T-helper 17 cell (primary cell): ENCODE measurements at regions not wholly inside any gene's neighbourhood (a gene's known extent, or its start where the extent isn't known, plus 50 kb on each side); places are given as distances from the start of the nearest gene placed in this dataset.

Experiments
- ATAC-seq: fragments of 150-1000 bp; cut with Tn5 transposase; 2 replicates; pipeline ENCODE4 v1.10.0; 2021; ENCODE audit warnings: mild to moderate bottlenecking, moderate library complexity
- DNase-seq, 3 donors: peaks; one replicate each; pipeline versions ENCODE4 v3.0.0 to v3.0.0-alpha.2; 2020 to 2021
- H3K9me3 ChIP-seq: one replicate; pipeline ENCODE4 v1.7.0; 2013; ENCODE audit warnings: low read length, mild to moderate bottlenecking; ENCODE audit not compliant: control insufficient read depth, poor library complexity, severe bottlenecking
- H3K27ac Mint-ChIP-seq: one replicate; pipeline ENCODE4 v1.8.0; 2022; ENCODE audit warnings: mild to moderate bottlenecking, moderate library complexity, mixed read lengths
- H3K27me3 Mint-ChIP-seq: one replicate; pipeline ENCODE4 v1.8.0; 2022; ENCODE audit warnings: mixed read lengths
- H3K36me3 Mint-ChIP-seq: one replicate; pipeline ENCODE4 v1.8.0; 2022; ENCODE audit warnings: low read depth, mixed read lengths
- H3K4me1 Mint-ChIP-seq: one replicate; pipeline ENCODE4 v1.8.0; 2022; ENCODE audit warnings: mild to moderate bottlenecking, mixed read lengths
- H3K4me3 Mint-ChIP-seq: one replicate; pipeline ENCODE4 v1.8.0; 2022; ENCODE audit warnings: mild to moderate bottlenecking, moderate library complexity, mixed read lengths

- DNase-seq (no peak), ATAC-seq (no peak)
- H3K36me3 Mint-ChIP-seq: no peaks in the 10 kb centered on the region
- no peak overlapping the region for H3K4me3 Mint-ChIP-seq
- H3K27me3 Mint-ChIP-seq: no peaks in the 10 kb centered on the region
- H3K9me3 ChIP-seq: no peaks in the 10 kb centered on the region
- no peak overlapping the region for H3K27ac Mint-ChIP-seq
- no peaks in the 10 kb centered on the region for H3K4me1 Mint-ChIP-seq
These were observed 123.1 kb downstream of the SPRY2 start for GRCh38 chr13:80217614-80218456.

GRCh38 chr13:80215368-80215767, 125.6 kb downstream of the SPRY2 start:
- H3K4me1 Mint-ChIP-seq: no peaks in the 10 kb centered on the region
- no peak overlapping the region for H3K4me3 Mint-ChIP-seq
- no peaks in the 10 kb centered on the region for H3K9me3 ChIP-seq
- H3K27me3 Mint-ChIP-seq: no peaks in the 10 kb centered on the region
- DNase-seq (no peak), ATAC-seq (no peak)
- H3K27ac Mint-ChIP-seq: no peak overlapping the region
- H3K36me3 Mint-ChIP-seq: no peaks in the 10 kb centered on the region

- Mint-ChIP-seq H3K4me3 (no peak overlapping the region), H3K27me3 (no peaks in the 10 kb centered on the region), H3K36me3 (no peaks in the 10 kb centered on the region), H3K4me1 (no peaks in the 10 kb centered on the region), H3K27ac (no peak overlapping the region)
- ATAC-seq (no peak), DNase-seq (no peak)
- H3K9me3 ChIP-seq: no peaks in the 10 kb centered on the region
These were observed 126.4 kb downstream of the SPRY2 start for GRCh38 chr13:80214521-80214991.

GRCh38 chr13:80214050-80214449, 126.9 kb downstream of the SPRY2 start:
- Mint-ChIP-seq H3K27me3 (no peaks in the 10 kb centered on the region), H3K4me3 (no peak overlapping the region), H3K4me1 (no peaks in the 10 kb centered on the region), H3K36me3 (no peaks in the 10 kb centered on the region), H3K27ac (no peak overlapping the region)
- H3K9me3 ChIP-seq: no peaks in the 10 kb centered on the region
- no peak for DNase-seq
- no peak for ATAC-seq

- no peaks in the 10 kb centered on the region for H3K9me3 ChIP-seq
- Mint-ChIP-seq H3K4me1 (no peaks in the 10 kb centered on the region), H3K27me3 (no peaks in the 10 kb centered on the region), H3K4me3 (no peak overlapping the region), H3K36me3 (no peaks in the 10 kb centered on the region), H3K27ac (no peak overlapping the region)
- DNase-seq: no peak
- ATAC-seq: no peak
These were observed 127.7 kb downstream of the SPRY2 start for GRCh38 chr13:80213201-80213600.

- Mint-ChIP-seq H3K4me1 (no peaks in the 10 kb centered on the region), H3K27me3 (no peaks in the 10 kb centered on the region), H3K4me3 (no peak overlapping the region), H3K27ac (no peak overlapping the region), H3K36me3 (peaks cover 1% of the 10 kb centered on the region)
- ATAC-seq (no peak), DNase-seq (no peak)
- H3K9me3 ChIP-seq: no peaks in the 10 kb centered on the region
These were observed 129.4 kb downstream of the SPRY2 start for GRCh38 chr13:80211566-80211965.

- no peak for DNase-seq
- H3K9me3 ChIP-seq: no peaks in the 10 kb centered on the region
- no peak for ATAC-seq
- no peaks in the 10 kb centered on the region for H3K27me3 Mint-ChIP-seq
- H3K4me1 Mint-ChIP-seq: no peaks in the 10 kb centered on the region
- no peak overlapping the region for H3K4me3 Mint-ChIP-seq
- no peak overlapping the region for H3K27ac Mint-ChIP-seq
- H3K36me3 Mint-ChIP-seq: peaks cover 3% of the 10 kb centered on the region
These were observed 136.3 kb downstream of the SPRY2 start for GRCh38 chr13:80204642-80205041.

GRCh38 chr13:80203496-80203895, 137.4 kb downstream of the SPRY2 start:
- no peaks in the 10 kb centered on the region for H3K4me1 Mint-ChIP-seq
- ATAC-seq (no peak), DNase-seq (no peak)
- no peaks in the 10 kb centered on the region for H3K27me3 Mint-ChIP-seq
- H3K9me3 ChIP-seq: no peaks in the 10 kb centered on the region
- peaks cover 3% of the 10 kb centered on the region for H3K36me3 Mint-ChIP-seq
- no peak overlapping the region for H3K27ac Mint-ChIP-seq
- no peak overlapping the region for H3K4me3 Mint-ChIP-seq

GRCh38 chr13:80201694-80202468, 139.0 kb downstream of the SPRY2 start:
- H3K27me3 Mint-ChIP-seq: no peaks in the 10 kb centered on the region
- DNase-seq: no peak

GRCh38 chr13:80199585-80200292, 141.2 kb downstream of the SPRY2 start:
- no peak overlapping the region for H3K4me3 Mint-ChIP-seq
- H3K9me3 ChIP-seq: no peaks in the 10 kb centered on the region
- DNase-seq (no peak), ATAC-seq (no peak)
- H3K36me3 Mint-ChIP-seq: no peaks in the 10 kb centered on the region
- H3K27me3 Mint-ChIP-seq: no peaks in the 10 kb centered on the region
- H3K27ac Mint-ChIP-seq: no peak overlapping the region
- H3K4me1 Mint-ChIP-seq: no peaks in the 10 kb centered on the region

More at GRCh38 chr13:80201694-80202468, 139.0 kb downstream of the SPRY2 start:
- Mint-ChIP-seq H3K4me3 (no peak overlapping the region), H3K27ac (no peak overlapping the region), H3K4me1 (no peaks in the 10 kb centered on the region), H3K36me3 (peaks cover 3% of the 10 kb centered on the region)
- ATAC-seq: no peak
- H3K9me3 ChIP-seq: no peaks in the 10 kb centered on the region

GRCh38 chr13:80199067-80199466, 141.9 kb downstream of the SPRY2 start:
- ATAC-seq (no peak), DNase-seq (no peak)
- no peaks in the 10 kb centered on the region for H3K9me3 ChIP-seq
- H3K27me3 Mint-ChIP-seq: no peaks in the 10 kb centered on the region
- H3K27ac Mint-ChIP-seq: no peak overlapping the region
- H3K4me3 Mint-ChIP-seq: no peak overlapping the region
- no peaks in the 10 kb centered on the region for H3K4me1 Mint-ChIP-seq
- no peaks in the 10 kb centered on the region for H3K36me3 Mint-ChIP-seq

GRCh38 chr13:80196756-80197155, 144.2 kb downstream of the SPRY2 start:
- H3K36me3 Mint-ChIP-seq: no peaks in the 10 kb centered on the region
- no peaks in the 10 kb centered on the region for H3K27me3 Mint-ChIP-seq
- no peaks in the 10 kb centered on the region for H3K4me1 Mint-ChIP-seq
- ATAC-seq: no peak
- H3K27ac Mint-ChIP-seq: no peak overlapping the region
- no peaks in the 10 kb centered on the region for H3K9me3 ChIP-seq
- no peak overlapping the region for H3K4me3 Mint-ChIP-seq
- no peak for DNase-seq

- Mint-ChIP-seq H3K27ac (no peak overlapping the region), H3K36me3 (no peaks in the 10 kb centered on the region)
- no peak for ATAC-seq
These were observed 145.3 kb downstream of the SPRY2 start for GRCh38 chr13:80195649-80196048.

More at GRCh38 chr13:80195649-80196048, 145.3 kb downstream of the SPRY2 start:
- H3K27me3 Mint-ChIP-seq: no peaks in the 10 kb centered on the region
- no peaks in the 10 kb centered on the region for H3K9me3 ChIP-seq
- no peaks in the 10 kb centered on the region for H3K4me1 Mint-ChIP-seq
- DNase-seq: no peak
- H3K4me3 Mint-ChIP-seq: no peak overlapping the region
